HG02884 (cell line): ENCODE measurements at regions not wholly inside any gene's neighbourhood (a gene's known extent, or its start where the extent isn't known, plus 50 kb on each side); places are given as distances from the start of the nearest gene placed in this dataset.

Experiments
- ATAC-seq: cut with Tn5 transposase; IDR thresholded peaks from one replicate; pipeline ENCODE4 v1.9.1; 2021; ENCODE audit warnings: mild to moderate bottlenecking, moderate library complexity; ENCODE audit not compliant: unreplicated experiment

DNA sequence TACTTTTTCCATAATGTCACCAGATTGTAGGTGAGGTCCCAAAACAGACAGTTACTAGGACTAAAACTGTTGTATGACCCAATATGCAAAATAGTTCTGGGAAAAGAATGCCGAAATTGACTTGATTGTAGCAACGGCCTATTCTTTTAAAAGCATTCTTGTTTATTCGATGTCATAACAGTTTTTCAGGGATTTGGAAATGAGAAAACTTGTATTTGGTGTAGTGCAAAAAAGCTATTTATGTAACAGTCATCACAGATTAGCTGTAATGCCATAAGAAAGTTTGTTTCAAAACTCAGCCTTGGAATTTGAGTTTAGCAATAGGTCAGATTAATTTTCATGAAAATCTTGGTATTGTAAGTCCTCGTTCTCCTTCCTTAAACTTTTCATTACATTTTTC is 69.2 kb upstream of the DIAPH2 start:
- no peak for ATAC-seq

GRCh38 chrX:96619588-96619987 is 65.1 kb upstream of the DIAPH2 start:
- no peak for ATAC-seq

DNA sequence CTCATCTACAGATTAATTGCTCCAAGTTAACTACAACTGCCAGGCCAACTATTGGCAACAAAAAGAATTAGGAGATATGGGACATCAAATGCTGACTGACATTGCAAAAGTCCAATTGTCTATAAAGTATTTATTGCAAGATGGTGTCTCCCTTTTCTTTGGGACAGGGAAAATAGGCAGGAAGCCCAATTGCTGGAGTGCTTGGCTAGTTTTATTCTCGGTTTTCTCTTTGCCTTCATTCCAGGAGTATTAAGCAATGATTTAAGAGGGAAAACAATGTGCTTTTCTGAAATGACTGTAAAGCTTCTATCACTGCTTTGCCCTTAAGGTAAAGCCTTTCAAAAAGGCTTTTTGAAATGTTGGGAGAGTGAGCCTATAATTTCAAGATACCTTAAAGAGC is 62.8 kb upstream of the DIAPH2 start:
- no peak for ATAC-seq
